RWPE1 (cell line): ENCODE measurements at regions not wholly inside any gene's neighbourhood (a gene's known extent, or its start where the extent isn't known, plus 50 kb on each side); places are given as distances from the start of the nearest gene placed in this dataset.

Experiments
- CTCF ChIA-PET: fragments of 350-600 bp; sonication (Branson Sonifier 250); formaldehyde crosslinking; extraction: SDS; loops from one replicate; lab custom pipeline; 2021; lab: Yijun Ruan, JAX
- POLR2A ChIA-PET: fragments of 400-600 bp; formaldehyde crosslinking; extraction: SDS; loops from one replicate; lab custom pipeline; 2020; ENCODE audit warnings: antibody characterized with exemption; ENCODE audit not compliant: low non-redundant PET; lab: Yijun Ruan, JAX
- DNase-seq: peaks from one replicate; pipeline ENCODE4 v3.0.0; 2012; ENCODE audit warnings: low spot score
- H3K27ac ChIP-seq: fragments of 450-650 bp; 2 replicates; pipeline ENCODE4 v1.5.1; 2017
- TF ChIP-seq, protein P1 (sequence below): fragments of 450-650 bp; conservative IDR thresholded peaks from 2 replicates; pipeline ENCODE4 v1.5.1; 2017; ENCODE audit warnings: low read depth, mild to moderate bottlenecking

DNA sequence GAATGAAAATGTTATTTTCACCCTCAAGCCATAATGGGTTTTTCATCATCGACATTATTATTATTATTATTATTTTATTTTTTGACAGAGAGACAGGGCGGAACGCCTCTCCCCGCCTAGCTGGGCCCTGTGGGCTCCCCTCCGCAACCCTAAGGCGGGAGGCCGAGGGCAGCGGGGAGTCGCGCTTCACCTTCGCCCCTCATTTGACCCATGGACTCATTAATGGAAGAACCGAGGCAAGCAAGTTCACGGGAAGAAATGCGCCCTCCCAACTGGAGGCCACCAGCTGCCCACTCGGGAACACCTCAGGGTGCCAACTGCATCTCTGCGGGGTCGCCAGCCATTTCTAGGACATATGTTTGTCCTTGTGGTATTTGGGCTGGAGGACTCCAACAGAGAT, 115.3 kb upstream of the KIRREL3 start:
- no peak for DNase-seq
- H3K27ac ChIP-seq = no peak overlapping the region
- ChIA-PET POLR2A (no interaction called here), CTCF (no interaction called here)
- TF ChIP-seq, protein P1, sequence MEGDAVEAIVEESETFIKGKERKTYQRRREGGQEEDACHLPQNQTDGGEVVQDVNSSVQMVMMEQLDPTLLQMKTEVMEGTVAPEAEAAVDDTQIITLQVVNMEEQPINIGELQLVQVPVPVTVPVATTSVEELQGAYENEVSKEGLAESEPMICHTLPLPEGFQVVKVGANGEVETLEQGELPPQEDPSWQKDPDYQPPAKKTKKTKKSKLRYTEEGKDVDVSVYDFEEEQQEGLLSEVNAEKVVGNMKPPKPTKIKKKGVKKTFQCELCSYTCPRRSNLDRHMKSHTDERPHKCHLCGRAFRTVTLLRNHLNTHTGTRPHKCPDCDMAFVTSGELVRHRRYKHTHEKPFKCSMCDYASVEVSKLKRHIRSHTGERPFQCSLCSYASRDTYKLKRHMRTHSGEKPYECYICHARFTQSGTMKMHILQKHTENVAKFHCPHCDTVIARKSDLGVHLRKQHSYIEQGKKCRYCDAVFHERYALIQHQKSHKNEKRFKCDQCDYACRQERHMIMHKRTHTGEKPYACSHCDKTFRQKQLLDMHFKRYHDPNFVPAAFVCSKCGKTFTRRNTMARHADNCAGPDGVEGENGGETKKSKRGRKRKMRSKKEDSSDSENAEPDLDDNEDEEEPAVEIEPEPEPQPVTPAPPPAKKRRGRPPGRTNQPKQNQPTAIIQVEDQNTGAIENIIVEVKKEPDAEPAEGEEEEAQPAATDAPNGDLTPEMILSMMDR = no peak

DNA sequence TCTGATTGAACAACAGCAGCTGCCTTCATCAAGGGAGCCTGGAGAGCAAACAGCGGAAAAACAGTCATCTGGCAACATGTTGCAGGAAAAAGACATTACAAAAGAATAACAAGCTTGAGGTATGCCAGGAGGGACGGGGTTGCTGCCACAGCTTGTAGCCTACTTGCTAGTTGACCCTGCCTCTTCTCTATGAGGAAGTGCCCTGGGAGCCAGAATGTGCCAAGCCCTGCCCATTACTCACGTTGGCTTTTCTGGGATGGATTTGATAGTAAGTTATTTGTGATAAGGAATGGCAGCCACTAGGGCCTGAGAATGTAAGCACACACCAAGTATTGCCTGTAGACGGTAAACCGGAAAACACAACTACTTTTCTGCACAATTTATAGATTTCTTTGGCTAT, 113.5 kb upstream of the KIRREL3 start:
- POLR2A ChIA-PET = no interaction called here
- CTCF ChIA-PET = interaction anchor here (0.7 kb wide), 1 partner anchor 59 kb away, joined by 3 read pairs; no protein-coding TSS in a partner anchor
- TF ChIP-seq, protein P1 = no peak
- no peak for DNase-seq
- H3K27ac ChIP-seq = no peak overlapping the region

DNA sequence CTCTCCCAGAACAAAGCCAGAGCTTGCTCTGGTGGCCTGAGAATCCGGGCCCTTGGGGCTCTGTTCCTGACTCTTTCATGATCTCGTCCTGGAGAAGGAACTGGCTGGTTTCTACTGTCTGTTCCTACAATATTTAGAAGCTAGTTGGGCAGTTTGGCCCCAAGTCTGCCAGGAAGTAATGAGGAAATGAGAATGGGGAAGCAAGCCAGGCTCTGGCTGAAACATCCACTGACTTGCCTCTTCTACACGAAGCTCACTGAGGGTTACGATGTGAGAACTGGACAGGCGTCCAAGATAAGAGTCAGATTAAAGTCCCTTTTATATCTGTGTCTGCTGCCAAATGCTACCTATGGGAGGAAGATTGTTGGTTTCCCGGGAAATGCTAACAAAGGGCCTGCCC, 110.0 kb upstream of the KIRREL3 start:
- H3K27ac ChIP-seq = no peak overlapping the region
- POLR2A ChIA-PET = no interaction called here
- CTCF ChIA-PET = no interaction called here
- DNase-seq = no peak
- TF ChIP-seq, protein P1 = no peak

DNA sequence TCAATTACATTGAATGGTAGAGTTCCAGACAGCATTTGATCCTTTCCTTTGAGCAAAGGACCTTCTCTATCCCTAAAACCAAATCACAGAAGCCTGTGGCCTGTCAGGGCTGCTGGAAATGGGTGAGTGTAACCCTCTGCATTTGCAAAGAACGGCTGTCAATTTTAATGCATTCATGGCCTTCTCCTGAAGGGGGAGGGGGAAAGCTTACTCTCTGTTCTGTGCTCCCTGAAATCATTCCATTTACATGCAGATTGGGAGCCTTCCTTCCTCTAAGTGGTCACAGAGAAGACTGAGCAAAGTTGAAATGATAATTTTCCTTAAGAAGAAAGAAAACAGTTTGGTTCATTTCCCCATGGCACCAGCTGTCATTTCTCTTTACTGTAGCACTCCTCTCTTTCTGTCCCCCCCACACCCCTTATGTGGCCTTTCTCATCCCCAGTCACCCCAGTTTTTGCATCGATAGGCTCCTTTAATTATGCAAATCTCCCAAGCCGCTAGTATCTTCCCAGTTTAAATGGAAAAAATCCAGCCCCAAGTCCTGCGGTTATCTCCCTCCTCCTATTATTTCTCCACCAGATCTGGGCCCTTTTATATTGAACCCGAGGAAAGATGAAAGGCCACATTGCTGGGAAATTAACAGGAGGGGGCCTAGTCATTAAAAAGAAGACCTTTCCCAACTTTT, 109.4 kb upstream of the KIRREL3 start:
- POLR2A ChIA-PET = no interaction called here
- TF ChIP-seq, protein P1 = no peak
- DNase-seq = no peak
- CTCF ChIA-PET = no interaction called here
- no peak overlapping the region for H3K27ac ChIP-seq

DNA sequence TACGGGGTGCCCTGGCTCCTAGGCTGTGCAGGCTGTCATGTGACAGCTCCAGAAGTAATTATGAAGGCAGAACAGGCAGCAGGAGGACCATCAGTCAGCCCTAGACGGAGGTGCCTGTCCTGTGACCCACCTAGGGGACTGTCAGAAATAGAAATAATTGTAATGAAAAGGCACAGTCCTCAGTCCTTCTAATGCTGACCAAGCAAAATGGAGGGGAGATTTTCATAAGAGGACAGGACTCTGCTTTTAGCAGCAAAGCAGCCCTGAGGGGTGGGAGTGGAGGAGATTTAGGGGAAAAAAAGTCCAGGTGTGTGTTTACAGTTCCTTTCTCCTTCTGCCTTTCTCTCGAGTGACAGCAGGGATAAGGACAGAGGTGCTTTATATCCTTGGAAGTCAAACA, 108.3 kb upstream of the KIRREL3 start:
- POLR2A ChIA-PET = no interaction called here
- TF ChIP-seq, protein P1 = no peak
- no peak overlapping the region for H3K27ac ChIP-seq
- DNase-seq = no peak
- CTCF ChIA-PET = no interaction called here

DNA sequence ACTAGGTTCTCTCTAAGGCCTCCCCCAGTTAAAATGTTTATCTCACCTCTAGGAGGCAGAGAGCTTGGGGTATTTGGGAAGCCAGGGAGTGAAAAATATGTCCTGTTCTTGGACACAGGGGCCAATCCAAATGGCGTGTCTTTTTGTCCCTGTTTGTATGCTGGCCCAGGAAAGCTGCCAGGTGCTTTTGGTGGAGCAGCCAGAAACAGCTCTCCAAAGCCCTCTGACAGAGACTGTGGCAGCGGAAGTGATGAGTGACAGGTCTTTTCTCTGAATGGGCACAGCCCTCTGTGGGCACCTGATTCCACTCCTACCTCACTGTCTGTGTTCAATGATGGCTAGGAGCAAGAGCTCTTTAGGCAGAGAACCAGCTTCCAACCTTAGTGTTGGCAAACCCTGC, 106.4 kb upstream of the KIRREL3 start:
- CTCF ChIA-PET = interaction anchor here (0.6 kb wide), 1 partner anchor 1551 kb away, joined by 4 read pairs; no protein-coding TSS in a partner anchor
- DNase-seq = no peak
- TF ChIP-seq, protein P1 = no peak
- POLR2A ChIA-PET = no interaction called here
- H3K27ac ChIP-seq = no peak overlapping the region
